ENCODE measurements at regions not wholly inside any gene's neighbourhood (a gene's known extent, or its start where the extent isn't known, plus 50 kb on each side); places are given as distances from the start of the nearest gene placed in this dataset.

DNA sequence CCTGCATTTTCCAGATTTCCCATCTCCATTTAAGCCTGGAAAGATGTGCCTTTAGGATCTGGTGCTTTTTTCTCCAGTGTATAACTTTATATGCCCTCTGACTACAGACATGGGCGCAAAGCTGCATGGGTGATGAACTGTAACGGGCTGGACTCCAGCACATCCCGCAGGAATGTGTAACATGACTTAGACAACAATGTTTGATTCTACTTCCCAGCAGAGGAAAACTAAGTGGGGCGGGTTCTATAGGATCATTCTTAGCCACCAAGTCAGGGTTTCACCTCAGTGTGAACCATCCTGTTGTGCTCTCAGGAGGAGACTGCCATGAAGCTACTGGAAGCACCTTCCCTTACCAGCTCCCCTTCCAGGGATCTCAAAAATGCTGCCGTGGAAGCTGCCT, 93.2 kb upstream of the SERP2 start:
- peaks cover 2% of the 10 kb centered on the region for H3K4me1 ChIP-seq (ENCODE audit: control insufficient read depth, low read depth, low read length)
- no peaks in the 10 kb centered on the region for H3K27me3 ChIP-seq (ENCODE audit: control insufficient read depth, insufficient read depth, low read length)
- no peaks in the 10 kb centered on the region for H3K9me3 ChIP-seq (ENCODE audit: control insufficient read depth, low read depth, low read length)
- no peak overlapping the region for H3K4me3 ChIP-seq (ENCODE audit: low read length)
- H3K9ac ChIP-seq (ENCODE audit: low read length), result no peak overlapping the region
- H3K27ac ChIP-seq (ENCODE audit: low read length), result no peak overlapping the region
- H3K36me3 ChIP-seq (ENCODE audit: control insufficient read depth, low read depth, low read length), result no peaks in the 10 kb centered on the region

DNA sequence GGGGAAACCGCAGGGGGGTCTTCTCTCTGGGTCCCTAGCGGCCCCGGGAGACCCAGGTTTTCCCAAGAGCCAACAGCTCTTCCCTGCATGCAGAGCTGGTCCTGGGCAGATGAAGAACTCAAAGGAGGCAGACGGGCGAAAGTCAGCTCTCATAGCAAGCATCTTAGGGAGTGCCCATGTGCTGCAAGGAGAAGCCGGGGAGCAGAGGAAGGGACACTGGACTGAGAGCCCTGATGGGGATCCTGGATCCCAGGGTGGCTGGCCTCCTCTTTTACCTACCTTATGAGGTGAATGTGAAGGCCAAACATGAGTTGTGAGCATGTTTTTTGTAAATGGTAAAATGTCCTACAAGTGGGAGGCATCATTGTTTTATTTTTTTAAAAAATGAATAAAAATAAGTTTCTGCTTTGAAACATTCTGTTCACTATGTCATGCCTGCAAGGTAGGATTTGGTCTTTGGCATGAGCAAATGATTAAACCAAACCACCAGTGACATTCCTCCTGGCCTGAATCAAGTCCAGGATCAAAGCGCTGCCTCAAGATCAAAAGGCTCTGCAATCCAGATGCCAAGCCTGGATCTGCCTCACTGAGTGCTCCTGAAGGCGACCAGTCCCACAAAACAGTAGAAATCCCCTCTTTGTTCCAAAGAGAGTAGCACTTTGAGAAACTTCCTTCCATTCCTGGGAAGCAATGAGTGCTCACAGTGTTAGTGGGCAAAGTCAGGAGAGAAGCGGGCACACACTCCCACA, 92.2 kb upstream of the SERP2 start:
- Histone ChIP-seq H3K27ac (ENCODE audit: low read length) (no peak overlapping the region), H3K27me3 (ENCODE audit: control insufficient read depth, insufficient read depth, low read length) (no peaks in the 10 kb centered on the region), H3K4me3 (ENCODE audit: low read length) (no peak overlapping the region), H3K4me1 (ENCODE audit: control insufficient read depth, low read depth, low read length) (peaks cover 2% of the 10 kb centered on the region), H3K36me3 (ENCODE audit: control insufficient read depth, low read depth, low read length) (no peaks in the 10 kb centered on the region), H3K9ac (ENCODE audit: low read length) (no peak overlapping the region), H3K9me3 (ENCODE audit: control insufficient read depth, low read depth, low read length) (no peaks in the 10 kb centered on the region)

DNA sequence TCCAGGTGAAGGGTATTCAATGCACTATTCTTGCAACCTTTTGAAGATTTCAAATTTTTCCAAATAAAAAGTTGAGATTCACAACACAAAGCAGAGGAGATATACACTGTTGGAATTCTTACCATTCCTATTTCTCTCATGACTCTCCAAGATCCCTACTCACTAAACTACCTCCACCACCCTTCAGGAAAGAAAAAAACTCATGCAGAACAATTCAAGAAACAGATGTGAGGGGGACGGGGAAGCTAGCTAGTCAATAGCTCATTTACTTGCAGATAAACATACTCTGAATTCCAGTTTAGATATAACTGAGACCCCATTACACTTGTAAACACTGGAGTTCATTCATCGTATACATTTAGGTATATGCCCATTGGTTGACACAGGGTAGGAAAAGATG, 90.0 kb upstream of the SERP2 start:
- Histone ChIP-seq H3K9ac (ENCODE audit: low read length) (no peak overlapping the region), H3K4me3 (ENCODE audit: low read length) (no peak overlapping the region), H3K36me3 (ENCODE audit: control insufficient read depth, low read depth, low read length) (no peaks in the 10 kb centered on the region), H3K9me3 (ENCODE audit: control insufficient read depth, low read depth, low read length) (no peaks in the 10 kb centered on the region), H3K27ac (ENCODE audit: low read length) (no peak overlapping the region), H3K27me3 (ENCODE audit: control insufficient read depth, insufficient read depth, low read length) (no peaks in the 10 kb centered on the region), H3K4me1 (ENCODE audit: control insufficient read depth, low read depth, low read length) (peaks cover 2% of the 10 kb centered on the region)

DNA sequence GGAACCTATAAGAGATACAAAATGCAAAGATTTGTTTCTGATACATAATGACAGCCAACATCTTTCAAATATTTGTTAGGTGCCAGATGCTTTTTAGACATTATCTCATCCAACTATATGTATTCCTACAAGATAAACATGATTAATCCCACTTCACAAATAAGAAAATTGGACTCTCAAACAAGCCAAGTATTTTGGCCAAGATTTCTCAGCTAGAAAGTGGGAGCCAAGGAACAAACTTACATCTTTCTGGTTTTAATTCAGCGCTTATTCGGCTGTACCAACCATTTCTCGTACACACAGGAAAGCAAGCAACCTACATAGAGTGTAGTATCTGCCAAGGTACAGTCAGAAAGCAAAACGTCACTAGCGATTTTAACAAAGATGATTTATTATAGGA, 85.7 kb upstream of the SERP2 start:
- Histone ChIP-seq H3K36me3 (ENCODE audit: control insufficient read depth, low read depth, low read length) (no peaks in the 10 kb centered on the region), H3K4me1 (ENCODE audit: control insufficient read depth, low read depth, low read length) (peaks cover 7% of the 10 kb centered on the region), H3K27me3 (ENCODE audit: control insufficient read depth, insufficient read depth, low read length) (no peaks in the 10 kb centered on the region), H3K4me3 (ENCODE audit: low read length) (no peak overlapping the region), H3K27ac (ENCODE audit: low read length) (no peak overlapping the region), H3K9me3 (ENCODE audit: control insufficient read depth, low read depth, low read length) (no peaks in the 10 kb centered on the region), H3K9ac (ENCODE audit: low read length) (no peak overlapping the region)

DNA sequence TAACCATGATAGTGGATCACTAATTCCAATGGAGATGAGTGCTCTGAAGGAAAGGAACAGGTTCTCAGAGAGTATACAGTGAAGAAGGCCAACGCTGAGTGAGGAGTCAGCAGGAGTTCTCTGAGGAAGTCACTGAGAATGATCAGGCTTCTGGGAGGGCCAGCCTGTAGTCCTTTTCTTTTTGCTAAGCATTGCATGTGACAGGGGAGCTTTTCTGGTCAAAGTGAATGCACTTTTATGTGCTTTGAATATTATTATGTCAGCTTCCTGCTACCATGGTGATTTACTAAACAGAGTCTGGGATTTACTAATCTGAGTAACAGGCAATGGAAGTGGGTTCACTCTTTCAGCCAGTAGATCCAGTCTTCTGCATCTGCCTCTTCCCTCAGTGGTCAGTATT, 81.1 kb upstream of the SERP2 start:
- Histone ChIP-seq H3K9ac (ENCODE audit: low read length) (no peak overlapping the region), H3K4me3 (ENCODE audit: low read length) (no peak overlapping the region), H3K27me3 (ENCODE audit: control insufficient read depth, insufficient read depth, low read length) (no peaks in the 10 kb centered on the region), H3K36me3 (ENCODE audit: control insufficient read depth, low read depth, low read length) (no peaks in the 10 kb centered on the region), H3K4me1 (ENCODE audit: control insufficient read depth, low read depth, low read length) (peaks cover 7% of the 10 kb centered on the region), H3K27ac (ENCODE audit: low read length) (no peak overlapping the region), H3K9me3 (ENCODE audit: control insufficient read depth, low read depth, low read length) (no peaks in the 10 kb centered on the region)

DNA sequence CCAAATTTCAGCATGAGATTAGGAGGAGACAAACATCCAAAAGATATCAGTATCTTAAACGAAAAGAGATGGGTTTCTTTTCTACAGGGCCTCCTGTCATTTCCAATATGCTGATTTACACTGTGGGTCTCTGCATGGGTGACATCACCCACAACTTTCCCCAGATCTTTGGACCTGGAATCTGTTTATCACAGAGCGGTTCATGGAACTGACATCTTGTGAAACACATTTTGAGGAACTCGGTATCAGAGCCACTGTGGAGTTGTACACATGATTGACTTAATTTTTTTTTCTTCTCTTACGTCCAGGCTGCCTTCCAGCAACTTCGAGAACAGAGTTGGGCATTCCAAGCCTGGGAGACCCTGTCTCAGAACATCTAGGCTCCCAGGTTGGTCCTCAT, 80.2 kb upstream of the SERP2 start:
- H3K9ac ChIP-seq (ENCODE audit: low read length), result no peak overlapping the region
- no peaks in the 10 kb centered on the region for H3K36me3 ChIP-seq (ENCODE audit: control insufficient read depth, low read depth, low read length)
- no peak overlapping the region for H3K27ac ChIP-seq (ENCODE audit: low read length)
- no peaks in the 10 kb centered on the region for H3K27me3 ChIP-seq (ENCODE audit: control insufficient read depth, insufficient read depth, low read length)
- H3K9me3 ChIP-seq (ENCODE audit: control insufficient read depth, low read depth, low read length), result no peaks in the 10 kb centered on the region
- H3K4me3 ChIP-seq (ENCODE audit: low read length), result no peak overlapping the region
- peaks cover 7% of the 10 kb centered on the region for H3K4me1 ChIP-seq (ENCODE audit: control insufficient read depth, low read depth, low read length)

DNA sequence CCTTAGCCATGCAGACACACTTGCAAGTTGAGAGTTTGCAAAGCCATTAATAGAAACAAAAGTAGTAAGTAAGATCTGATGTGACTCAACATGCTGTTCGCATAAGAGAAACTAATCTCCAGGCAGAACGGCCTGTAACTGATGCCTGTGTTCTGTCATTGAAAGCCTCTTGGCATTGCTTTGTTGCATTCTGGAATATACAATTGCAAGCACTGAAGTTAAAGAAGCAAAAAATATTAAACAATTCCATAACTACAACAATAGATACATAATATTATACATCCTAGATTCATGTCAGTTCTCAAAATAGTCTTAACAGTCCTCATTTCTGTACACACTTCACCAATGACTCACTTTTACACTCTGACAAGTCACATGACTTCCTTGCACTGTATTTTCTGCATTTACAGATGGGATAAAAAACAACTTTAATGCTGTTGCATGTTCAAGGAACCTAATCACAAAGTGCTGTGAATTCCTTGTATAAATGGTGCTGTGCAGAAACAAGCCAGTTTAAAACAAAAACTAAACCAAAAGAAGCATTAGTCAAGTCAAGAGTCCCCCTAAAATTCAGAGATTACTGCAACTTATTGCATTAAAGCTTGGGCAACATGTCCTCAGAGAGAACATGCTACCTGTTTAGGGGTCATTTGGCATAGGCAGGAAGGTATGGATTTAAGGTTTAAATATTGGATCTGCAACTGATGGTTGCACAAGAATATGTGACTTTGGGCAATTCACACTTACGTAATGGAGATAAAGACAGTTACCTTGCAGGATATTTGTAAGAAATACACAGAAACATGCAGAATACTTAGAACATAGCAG, 79.5 kb upstream of the SERP2 start:
- Histone ChIP-seq H3K4me3 (ENCODE audit: low read length) (no peak overlapping the region), H3K9me3 (ENCODE audit: control insufficient read depth, low read depth, low read length) (no peaks in the 10 kb centered on the region), H3K27me3 (ENCODE audit: control insufficient read depth, insufficient read depth, low read length) (no peaks in the 10 kb centered on the region), H3K36me3 (ENCODE audit: control insufficient read depth, low read depth, low read length) (no peaks in the 10 kb centered on the region), H3K27ac (ENCODE audit: low read length) (no peak overlapping the region), H3K9ac (ENCODE audit: low read length) (no peak overlapping the region), H3K4me1 (ENCODE audit: control insufficient read depth, low read depth, low read length) (peaks cover 7% of the 10 kb centered on the region)

DNA sequence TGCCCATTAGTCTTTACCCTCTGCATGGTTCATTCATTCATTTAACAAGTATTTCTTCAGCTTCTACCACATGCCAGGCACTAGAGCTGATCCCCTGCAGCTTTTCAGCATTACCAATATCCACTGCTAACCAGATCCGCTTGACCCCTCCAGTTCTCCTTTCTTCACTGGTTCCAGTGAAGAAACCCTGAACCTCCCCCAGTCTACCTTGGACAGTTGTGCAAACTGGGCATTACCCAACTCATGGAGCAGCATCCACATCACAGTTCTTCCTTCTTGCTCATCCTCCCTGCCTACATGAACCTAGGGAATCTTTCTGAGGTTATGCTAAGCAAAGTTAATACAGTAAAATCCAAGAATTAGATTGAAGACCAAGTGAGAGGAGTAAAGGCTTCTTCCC, 78.7 kb upstream of the SERP2 start:
- Histone ChIP-seq H3K27me3 (ENCODE audit: control insufficient read depth, insufficient read depth, low read length) (no peaks in the 10 kb centered on the region), H3K27ac (ENCODE audit: low read length) (no peak overlapping the region), H3K4me3 (ENCODE audit: low read length) (no peak overlapping the region), H3K9ac (ENCODE audit: low read length) (no peak overlapping the region), H3K4me1 (ENCODE audit: control insufficient read depth, low read depth, low read length) (peaks cover 7% of the 10 kb centered on the region), H3K9me3 (ENCODE audit: control insufficient read depth, low read depth, low read length) (no peaks in the 10 kb centered on the region), H3K36me3 (ENCODE audit: control insufficient read depth, low read depth, low read length) (no peaks in the 10 kb centered on the region)

DNA sequence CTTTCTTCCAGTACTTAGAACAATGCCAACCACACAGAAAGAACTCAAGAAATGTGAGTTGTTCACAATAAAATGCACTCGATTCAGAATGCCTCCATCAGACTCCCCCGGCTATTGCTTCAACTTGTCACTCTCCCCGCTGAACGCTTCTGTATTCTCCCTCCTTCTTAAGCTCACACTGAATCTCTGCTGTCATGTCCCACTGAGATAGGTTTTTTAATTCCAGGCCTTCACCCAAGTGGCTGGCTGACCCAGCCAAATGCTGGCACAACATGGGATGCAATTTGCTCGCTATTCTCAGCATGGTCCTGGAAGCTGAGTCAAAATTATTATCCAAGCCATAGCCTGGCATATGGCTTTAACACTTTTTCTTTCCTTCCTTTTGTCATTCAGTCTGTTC, 76.8 kb upstream of the SERP2 start:
- Histone ChIP-seq H3K36me3 (ENCODE audit: control insufficient read depth, low read depth, low read length) (no peaks in the 10 kb centered on the region), H3K9me3 (ENCODE audit: control insufficient read depth, low read depth, low read length) (no peaks in the 10 kb centered on the region), H3K4me1 (ENCODE audit: control insufficient read depth, low read depth, low read length) (peaks cover 2% of the 10 kb centered on the region), H3K4me3 (ENCODE audit: low read length) (no peak overlapping the region), H3K9ac (ENCODE audit: low read length) (no peak overlapping the region), H3K27ac (ENCODE audit: low read length) (no peak overlapping the region), H3K27me3 (ENCODE audit: control insufficient read depth, insufficient read depth, low read length) (no peaks in the 10 kb centered on the region)

DNA sequence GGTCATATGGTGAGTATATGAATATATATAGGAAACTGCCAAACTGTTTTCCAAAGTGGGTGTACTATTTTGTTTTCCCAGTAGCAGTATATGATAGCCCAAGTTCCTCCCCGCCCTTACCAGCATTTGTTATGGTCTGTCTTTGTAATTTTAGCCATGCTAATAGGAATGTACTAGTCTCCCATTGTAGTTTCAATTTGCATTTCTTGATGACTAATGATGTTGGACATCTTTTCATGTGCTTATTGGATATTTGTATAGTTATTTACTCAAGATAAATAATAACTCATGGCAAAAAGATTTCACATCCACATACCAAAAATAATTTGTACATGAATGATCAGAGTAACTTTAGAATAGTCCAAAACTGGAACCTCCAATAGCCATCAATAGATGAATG, 75.3 kb upstream of the SERP2 start:
- Histone ChIP-seq H3K4me3 (ENCODE audit: low read length) (no peak overlapping the region), H3K27ac (ENCODE audit: low read length) (no peak overlapping the region), H3K36me3 (ENCODE audit: control insufficient read depth, low read depth, low read length) (no peaks in the 10 kb centered on the region), H3K4me1 (ENCODE audit: control insufficient read depth, low read depth, low read length) (peaks cover 2% of the 10 kb centered on the region), H3K9me3 (ENCODE audit: control insufficient read depth, low read depth, low read length) (no peaks in the 10 kb centered on the region), H3K9ac (ENCODE audit: low read length) (no peak overlapping the region), H3K27me3 (ENCODE audit: control insufficient read depth, insufficient read depth, low read length) (no peaks in the 10 kb centered on the region)

DNA sequence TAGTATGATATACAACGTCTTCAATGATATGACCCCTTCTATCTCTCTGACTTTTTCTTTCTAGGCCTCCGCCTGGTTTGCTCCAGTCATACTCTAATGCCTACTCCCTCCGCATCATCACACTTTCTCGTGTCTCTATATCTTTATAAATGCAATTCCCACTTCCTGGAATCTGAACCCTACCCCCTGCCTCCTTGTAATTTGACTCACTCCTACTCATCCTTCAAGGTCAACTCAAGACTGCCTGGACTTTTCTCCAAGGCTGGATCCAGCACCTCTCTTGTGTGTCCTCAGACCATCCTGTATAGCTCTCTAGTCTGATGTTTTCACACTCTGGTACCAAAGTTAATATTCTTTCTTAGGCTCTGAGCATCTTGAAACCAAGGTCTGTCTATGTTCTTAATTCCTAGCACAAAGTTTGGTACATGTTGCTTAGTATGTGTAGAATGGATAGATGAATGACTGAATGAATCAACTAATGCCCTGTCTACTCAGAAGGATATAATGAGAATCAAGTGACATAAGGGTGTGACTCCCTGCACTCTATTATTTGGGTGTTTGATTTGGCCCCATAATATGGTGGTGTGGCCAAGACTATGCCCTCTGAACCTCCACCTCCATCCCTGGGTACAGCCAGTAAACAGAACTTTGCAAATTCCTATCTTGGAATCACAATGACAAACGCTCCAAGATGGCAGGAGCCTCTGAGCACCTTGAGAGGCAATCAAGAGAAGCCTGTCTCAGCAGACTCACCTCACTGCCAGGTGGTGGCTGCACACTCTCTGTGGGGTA, 74.3 kb upstream of the SERP2 start:
- Histone ChIP-seq H3K4me1 (ENCODE audit: control insufficient read depth, low read depth, low read length) (no peaks in the 10 kb centered on the region), H3K9ac (ENCODE audit: low read length) (no peak overlapping the region), H3K36me3 (ENCODE audit: control insufficient read depth, low read depth, low read length) (no peaks in the 10 kb centered on the region), H3K4me3 (ENCODE audit: low read length) (no peak overlapping the region), H3K27me3 (ENCODE audit: control insufficient read depth, insufficient read depth, low read length) (peaks cover 5% of the 10 kb centered on the region), H3K27ac (ENCODE audit: low read length) (no peak overlapping the region), H3K9me3 (ENCODE audit: control insufficient read depth, low read depth, low read length) (no peaks in the 10 kb centered on the region)
